ENCODE measurements at regions not wholly inside any gene's neighbourhood (a gene's known extent, or its start where the extent isn't known, plus 50 kb on each side); places are given as distances from the start of the nearest gene placed in this dataset.

- DNase-seq = no peak
These were observed 810.1 kb upstream of the CELF2 start for GRCh38 chr10:10207538-10207937.

- DNase-seq = no peak
These were observed 809.5 kb upstream of the CELF2 start for GRCh38 chr10:10208196-10208595.

DNA sequence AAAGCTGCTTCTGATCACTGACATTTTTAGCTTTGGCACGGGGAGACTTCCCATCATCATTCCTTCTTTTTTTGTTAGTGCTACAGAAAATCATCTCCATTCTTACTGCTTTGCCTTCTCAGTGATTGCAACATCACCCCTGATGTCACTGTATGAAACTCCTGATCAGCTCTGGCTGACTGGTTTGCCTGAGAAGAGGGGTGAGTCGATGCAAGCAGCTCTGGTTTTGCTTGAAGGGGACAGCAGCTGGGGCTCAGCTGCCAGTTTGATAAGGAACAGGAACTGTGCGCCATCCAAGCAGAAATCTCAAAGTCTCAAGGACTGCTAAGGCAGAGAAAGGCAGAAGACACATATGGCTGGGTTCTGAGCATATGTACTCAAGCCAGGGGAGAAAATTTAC lies 808.5 kb upstream of the CELF2 start:
- no peak for DNase-seq

DNA sequence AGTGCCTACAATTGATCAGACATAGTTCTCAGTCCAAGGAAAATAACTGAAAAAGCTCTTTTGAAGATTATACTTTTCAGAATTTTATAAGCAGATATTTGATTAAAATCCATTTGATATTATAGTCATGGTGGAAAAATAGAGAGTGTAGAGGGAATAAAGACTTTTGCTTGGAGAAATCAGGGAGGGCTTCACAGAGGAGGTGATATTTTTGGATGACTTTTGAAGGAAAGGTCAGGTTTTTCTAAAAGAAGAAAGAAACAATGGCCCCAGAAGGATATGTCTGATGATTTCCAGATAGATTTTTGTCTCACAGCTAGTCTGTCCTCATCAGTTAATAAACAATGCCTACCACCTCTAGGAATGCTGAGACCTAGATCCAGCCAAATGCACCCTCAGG lies 806.3 kb upstream of the CELF2 start:
- no peak for DNase-seq

DNA sequence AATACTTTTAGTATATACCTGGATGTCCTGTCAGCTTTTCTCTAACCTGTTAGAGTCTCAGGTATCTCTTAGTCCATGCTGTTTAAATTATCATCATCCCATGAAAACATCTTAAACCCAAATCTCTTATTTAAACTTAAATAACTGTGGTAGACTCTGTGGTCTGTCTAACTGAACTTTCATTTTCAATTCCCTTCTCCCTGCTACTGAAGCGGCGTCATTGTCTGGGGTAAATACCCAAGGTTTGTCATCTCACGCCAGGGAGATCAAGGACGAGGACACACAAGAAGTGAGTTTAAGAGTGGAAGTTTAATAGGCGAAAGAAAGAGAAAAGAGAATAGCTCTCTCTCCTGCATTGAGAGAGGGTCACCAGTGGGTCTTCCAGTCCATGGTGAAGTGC lies 804.4 kb upstream of the CELF2 start:
- no peak for DNase-seq

- DNase-seq = no peak
These were observed 795.3 kb upstream of the CELF2 start for GRCh38 chr10:10222304-10222841.

- no peak for DNase-seq
These were observed 794.5 kb upstream of the CELF2 start for GRCh38 chr10:10223131-10223530.

- no peak for DNase-seq
These were observed 792.5 kb upstream of the CELF2 start for GRCh38 chr10:10225136-10225676.

- DNase-seq = no peak
These were observed 784.4 kb upstream of the CELF2 start for GRCh38 chr10:10233229-10233628.

- DNase-seq = no peak
These were observed 782.7 kb upstream of the CELF2 start for GRCh38 chr10:10235003-10235402.

- DNase-seq = no peak
These were observed 770.1 kb upstream of the CELF2 start for GRCh38 chr10:10247585-10247984.

DNA sequence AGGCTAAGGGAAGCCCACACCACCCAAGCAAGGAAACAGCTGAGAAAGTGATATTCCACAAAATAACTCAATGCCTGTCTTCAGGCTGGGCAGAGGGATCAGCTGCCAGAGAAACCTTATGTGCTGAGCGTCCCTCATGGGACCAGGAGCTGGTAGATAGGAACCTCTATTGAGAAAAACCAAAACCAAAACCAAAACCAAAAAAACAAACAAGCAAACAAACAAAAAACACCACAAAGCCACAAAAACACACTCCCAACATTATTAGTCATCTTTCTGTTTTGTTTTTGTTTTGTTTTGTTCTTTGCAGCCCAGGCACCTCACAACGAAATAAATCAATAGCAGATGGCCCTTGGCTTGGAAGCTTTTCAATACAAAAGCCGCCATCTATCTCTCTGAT lies 760.8 kb upstream of the CELF2 start:
- DNase-seq = no peak

GRCh38 chr10:10259013-10259412 lies 758.7 kb upstream of the CELF2 start:
- no peak for DNase-seq

- DNase-seq = no peak
These were observed 747.3 kb upstream of the CELF2 start for GRCh38 chr10:10270126-10271050.

- no peak for DNase-seq
These were observed 746.0 kb upstream of the CELF2 start for GRCh38 chr10:10271639-10272192.

- DNase-seq = no peak
These were observed 744.0 kb upstream of the CELF2 start for GRCh38 chr10:10273661-10274060.

DNA sequence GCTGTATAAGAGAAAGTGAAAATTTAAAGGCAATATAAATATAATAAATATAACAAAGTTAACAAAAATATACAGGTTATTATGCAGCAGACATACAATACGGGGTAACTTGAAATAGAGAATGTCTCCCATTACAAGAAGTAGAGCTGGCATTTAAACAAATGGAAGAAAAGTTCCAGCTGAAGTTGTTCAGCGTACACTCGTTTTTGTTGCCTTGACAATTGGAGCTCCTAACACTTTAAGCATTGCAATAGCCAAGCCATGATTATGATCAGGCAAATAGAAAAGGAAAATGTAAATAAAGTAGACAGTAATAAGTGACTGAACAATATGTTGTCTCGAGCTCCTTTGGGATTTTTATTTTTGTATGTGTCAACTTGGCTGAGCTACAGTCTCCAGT lies 737.8 kb upstream of the CELF2 start:
- no peak for DNase-seq

DNA sequence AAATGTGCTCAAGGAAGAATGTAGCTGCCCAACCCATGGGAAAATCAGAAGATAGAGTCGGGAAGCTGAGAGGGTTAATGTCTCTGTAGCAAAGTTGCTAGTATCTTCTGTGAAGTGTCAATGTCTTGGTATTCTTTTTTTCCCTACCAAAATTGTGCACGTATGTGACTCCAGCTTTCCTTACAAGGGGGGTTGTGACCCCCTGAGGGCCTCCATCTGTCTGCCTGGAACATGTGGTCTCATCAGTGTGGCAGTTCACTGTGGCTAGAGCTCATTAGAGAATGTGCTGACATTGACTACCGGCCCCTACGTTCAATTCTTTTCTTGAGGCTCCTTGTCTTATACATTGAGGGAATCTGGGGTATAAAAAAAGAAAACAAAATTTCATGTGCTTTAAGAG lies 725.2 kb upstream of the CELF2 start:
- no peak for DNase-seq

GRCh38 chr10:10293041-10293440 lies 724.6 kb upstream of the CELF2 start:
- DNase-seq = no peak

GRCh38 chr10:10293481-10293951 lies 724.2 kb upstream of the CELF2 start:
- no peak for DNase-seq

- DNase-seq = no peak
These were observed 723.3 kb upstream of the CELF2 start for GRCh38 chr10:10294184-10294880.

DNA sequence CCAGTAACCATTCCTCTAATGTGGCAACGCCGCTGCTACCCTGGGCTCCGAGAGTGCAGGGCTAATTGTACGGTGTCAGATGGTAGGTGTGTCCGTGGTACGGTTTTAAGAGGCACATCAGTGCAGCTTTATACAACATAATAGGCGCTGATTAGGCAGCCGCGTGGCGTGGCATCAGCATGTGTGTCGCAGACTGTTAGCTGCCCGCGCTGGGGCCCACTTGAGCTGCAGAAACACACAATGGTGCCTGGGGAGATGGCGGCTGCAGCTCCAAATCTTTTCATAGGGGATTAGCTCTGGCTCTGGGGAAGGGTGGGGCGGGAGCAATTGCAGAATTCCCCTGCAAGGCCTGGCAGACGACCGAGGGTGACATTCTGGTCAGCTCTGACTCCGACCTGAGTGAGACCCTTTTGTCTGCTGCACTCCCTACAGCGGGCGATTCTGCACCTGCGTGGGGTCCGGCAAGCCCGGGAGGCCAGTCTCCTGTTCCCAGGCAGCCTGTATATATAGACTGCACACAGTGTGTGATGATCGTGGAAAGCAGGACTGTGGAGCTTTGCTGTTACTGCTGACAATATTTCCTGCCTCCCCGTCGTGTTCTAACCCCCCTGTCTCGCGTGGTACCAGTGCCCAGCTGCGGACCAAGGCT lies 722.7 kb upstream of the CELF2 start:
- DNase-seq = no peak

- no peak for DNase-seq
These were observed 722.1 kb upstream of the CELF2 start for GRCh38 chr10:10295537-10295936.
